Activated CD8-positive, alpha-beta memory T cell treated with anti-CD3 and anti-CD28 coated beads for 36 hours (primary cell): ENCODE measurements at regions not wholly inside any gene's neighbourhood (a gene's known extent, or its start where the extent isn't known, plus 50 kb on each side); places are given as distances from the start of the nearest gene placed in this dataset.

Experiments used
- CTCF ChIA-PET: fragments of 350-600 bp; sonication (Branson Sonifier 250); formaldehyde crosslinking; loops from one replicate; lab custom pipeline; 2021; ENCODE audit warnings: antibody characterized with exemption; lab: Charles Lee
- POLR2A ChIA-PET: fragments of 350-600 bp; sonication (Branson Sonifier 250); formaldehyde crosslinking; loops from one replicate; lab custom pipeline; 2021; ENCODE audit warnings: antibody characterized with exemption; lab: Charles Lee

DNA sequence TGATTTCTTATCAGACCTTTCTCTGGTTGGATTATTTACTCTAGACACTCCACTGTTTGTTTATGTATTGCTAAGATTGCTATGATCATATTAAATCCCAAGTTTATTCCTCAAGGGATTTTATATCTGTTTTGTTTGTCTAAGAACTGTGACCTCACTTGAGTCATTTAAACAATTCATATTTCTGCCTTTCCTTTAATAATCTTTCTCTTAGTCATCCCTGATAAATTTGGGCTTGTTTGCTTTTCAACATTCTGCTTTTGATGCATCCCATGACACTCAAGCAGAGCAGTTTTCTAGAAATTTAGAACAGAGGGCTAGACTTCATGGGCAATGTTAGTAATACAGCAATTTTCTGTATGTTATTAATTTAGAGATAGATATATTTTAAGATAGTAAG, 231.6 kb upstream of the TNC start:
- ChIA-PET POLR2A (interaction anchor here (0.6 kb wide), 1 partner anchor 142 kb away, joined by 3 read pairs; no protein-coding TSS in a partner anchor), CTCF (no interaction called here)

DNA sequence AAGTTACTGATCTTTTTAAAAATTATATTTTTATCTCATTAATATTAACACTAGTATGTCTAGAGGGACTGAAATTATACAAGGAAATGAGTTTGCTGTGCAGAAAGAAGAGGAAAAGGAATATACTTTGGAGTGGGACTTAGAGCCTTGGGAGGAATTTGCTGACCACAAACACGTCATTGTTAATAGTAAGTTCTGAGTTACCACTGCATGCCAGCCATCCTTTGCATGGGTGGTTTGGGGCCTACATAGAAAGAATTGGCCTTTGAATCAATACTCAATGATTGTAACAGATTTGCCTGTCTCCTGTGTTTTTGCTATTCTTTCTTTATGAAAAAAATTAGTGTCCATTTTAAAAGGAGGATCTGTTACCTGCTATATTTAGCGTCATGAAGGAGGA, 232.6 kb upstream of the TNC start:
- ChIA-PET POLR2A (no interaction called here), CTCF (no interaction called here)

DNA sequence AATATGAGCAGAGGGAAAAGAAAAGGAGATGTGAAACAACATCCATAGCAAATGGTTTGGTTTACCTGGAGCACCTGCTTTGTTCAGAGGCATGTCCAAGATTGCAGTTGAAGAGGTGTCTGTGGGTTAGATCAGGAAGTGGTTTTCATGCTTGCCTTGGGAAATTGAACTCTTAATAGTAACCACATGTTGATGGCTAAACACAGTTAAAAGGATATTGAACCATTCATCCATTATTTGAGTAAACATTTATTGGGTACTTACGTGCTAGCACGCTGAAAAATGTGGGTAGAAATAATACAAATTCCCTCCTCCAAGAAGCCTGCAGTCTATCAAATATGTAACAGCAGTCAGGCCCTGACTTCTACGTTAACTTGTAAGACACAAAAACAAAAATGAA, 235.7 kb upstream of the TNC start:
- ChIA-PET CTCF (no interaction called here), POLR2A (no interaction called here)

DNA sequence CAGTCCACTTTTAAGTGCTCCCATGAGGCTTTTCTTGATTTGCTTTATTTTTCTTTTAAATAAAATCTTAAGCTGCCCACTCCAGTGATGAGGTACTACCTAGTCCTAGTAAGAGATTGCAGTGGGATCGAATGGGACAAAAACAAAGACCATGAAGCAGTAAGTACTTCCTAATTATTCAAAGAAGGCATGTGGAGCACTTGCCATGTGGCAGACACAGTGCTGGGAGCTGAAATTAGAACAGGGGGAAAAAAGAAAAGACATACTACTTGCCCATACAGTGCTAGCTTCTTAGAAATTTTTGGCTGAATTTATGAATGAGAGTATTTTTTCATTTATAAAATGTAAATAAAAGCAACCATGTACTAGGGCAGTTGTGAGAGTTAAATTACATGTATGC, 239.9 kb upstream of the TNC start:
- POLR2A ChIA-PET = no interaction called here
- CTCF ChIA-PET = no interaction called here

DNA sequence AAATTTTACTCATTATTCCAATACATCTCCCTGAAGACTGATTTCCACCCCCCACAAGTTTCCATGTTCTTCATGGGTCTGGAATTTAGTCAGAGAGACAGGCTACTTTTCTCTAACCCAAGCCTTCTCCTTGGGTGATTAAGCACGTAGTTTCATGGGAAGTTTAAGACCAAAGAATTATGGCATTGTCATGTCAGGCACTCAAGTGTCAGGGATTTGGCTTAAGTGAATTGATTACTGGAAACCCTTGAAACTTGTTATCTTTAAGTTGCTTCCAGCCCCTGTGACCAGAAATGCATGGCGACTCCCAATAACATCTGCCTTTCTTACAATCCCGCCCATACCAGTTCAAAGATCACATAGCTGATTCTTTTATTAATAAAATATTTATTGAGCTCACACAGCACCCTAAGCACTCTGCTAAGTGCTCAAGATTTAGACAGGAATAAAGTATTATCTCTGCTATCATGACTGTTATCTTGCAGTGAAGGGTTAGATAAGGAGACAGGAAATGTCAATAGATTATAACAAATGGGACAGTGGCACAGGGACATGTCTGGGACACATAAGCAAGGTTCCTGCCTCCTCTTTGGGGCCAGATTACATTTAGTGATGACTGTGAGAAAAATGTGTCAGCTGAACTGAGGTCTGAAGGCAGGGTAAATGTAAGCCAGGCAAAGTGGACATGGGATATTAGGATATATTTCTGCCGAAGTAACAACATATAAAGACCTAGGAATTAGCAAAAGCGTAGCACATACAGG, 241.2 kb upstream of the TNC start:
- CTCF ChIA-PET = no interaction called here
- POLR2A ChIA-PET = no interaction called here

DNA sequence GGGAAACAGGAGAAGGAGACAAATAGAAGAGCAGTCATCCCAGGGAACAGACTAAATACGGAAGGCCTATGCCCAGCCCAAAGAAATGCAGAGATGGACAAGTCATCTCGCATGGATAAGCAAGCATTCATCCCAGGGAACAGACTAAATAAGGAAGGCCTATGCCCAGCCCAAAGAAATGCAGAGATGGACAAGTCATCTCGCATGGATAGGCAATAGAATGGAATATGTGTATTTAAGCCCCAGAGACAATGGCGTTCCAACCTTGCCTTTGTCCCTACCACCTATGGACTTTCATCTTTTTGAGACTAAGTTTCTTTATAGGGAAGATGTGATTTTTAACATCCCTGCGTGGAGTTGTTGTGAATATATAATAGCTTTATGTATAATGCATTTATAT, 242.2 kb upstream of the TNC start:
- POLR2A ChIA-PET = no interaction called here
- CTCF ChIA-PET = no interaction called here

DNA sequence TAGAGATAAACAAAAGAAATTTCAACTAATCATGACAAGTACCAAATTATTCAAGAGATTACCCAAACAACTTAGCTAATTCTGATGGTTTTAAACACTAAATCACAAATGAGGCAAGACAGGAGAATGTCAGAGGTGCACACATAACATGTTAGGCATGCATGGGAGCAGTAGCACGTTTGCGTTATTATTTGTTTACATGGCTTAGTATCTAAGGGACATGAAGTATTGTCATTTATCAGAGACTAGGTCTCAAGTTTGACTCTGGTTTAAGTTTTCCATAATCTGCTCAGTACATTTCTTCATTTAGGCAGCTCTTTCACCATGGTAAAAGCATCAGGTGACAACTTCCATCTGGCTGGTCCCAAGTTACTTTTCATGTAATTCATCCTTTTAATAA, 244.1 kb upstream of the TNC start:
- CTCF ChIA-PET = no interaction called here
- POLR2A ChIA-PET = no interaction called here

DNA sequence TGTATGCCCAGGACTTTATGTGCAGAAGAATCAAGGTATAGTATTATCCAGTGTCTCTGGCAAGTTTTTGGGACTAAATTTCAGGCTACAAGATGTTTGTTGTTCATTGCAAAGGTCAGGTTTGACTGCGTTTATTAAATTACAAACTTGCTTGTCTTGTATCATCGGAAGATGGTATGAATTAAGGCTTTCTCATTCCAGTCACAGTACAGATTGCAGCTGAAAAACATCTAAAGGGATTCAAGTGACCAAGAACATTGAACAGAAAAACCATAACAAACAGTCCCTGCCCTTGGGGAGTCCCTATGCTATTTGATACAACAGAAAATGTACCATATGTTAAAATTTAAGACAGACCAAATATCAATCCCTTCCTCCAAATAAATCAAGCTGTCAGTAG, 244.7 kb upstream of the TNC start:
- POLR2A ChIA-PET = no interaction called here
- CTCF ChIA-PET = no interaction called here

DNA sequence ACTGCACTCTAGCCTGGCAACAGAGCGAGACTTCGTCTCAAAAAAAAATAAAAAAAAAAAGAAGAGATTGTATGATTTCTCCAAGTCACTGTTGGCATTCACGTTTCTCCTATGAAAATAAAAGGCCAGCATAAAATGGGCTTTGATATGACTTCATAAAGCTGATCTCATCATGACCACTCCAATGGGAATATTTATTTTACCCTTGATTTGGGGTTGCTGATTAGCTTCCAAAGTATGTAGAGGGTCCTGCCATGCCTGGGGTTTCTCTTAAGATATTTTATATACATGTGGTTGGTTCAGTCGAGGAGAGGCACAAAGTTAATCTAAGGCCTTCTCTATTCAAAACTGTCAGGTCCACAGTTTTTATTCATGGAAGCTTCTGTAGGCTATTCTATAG, 247.0 kb upstream of the TNC start:
- ChIA-PET CTCF (no interaction called here), POLR2A (no interaction called here)

DNA sequence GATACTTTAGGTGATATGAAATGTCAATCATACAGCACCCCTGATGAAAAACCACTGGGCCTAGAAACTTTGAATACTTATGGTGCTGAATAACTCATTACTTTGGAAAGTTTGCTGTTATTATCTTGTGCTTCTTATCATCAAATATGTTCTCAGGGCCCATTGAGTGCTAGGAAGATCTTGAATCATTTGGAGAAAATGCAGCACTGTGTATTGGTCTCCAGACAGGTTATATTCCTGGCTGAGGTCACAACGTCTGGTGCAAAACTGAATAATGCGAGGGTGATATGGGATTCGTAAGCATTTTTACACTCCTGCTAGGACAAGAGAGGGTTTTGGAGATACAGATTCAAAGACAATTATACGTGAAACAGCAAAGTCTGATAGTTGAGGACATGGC, 249.4 kb upstream of the TNC start:
- POLR2A ChIA-PET = no interaction called here
- CTCF ChIA-PET = interaction anchor here (0.6 kb wide), 1 partner anchor 122 kb away, joined by 3 read pairs; no protein-coding TSS in a partner anchor

DNA sequence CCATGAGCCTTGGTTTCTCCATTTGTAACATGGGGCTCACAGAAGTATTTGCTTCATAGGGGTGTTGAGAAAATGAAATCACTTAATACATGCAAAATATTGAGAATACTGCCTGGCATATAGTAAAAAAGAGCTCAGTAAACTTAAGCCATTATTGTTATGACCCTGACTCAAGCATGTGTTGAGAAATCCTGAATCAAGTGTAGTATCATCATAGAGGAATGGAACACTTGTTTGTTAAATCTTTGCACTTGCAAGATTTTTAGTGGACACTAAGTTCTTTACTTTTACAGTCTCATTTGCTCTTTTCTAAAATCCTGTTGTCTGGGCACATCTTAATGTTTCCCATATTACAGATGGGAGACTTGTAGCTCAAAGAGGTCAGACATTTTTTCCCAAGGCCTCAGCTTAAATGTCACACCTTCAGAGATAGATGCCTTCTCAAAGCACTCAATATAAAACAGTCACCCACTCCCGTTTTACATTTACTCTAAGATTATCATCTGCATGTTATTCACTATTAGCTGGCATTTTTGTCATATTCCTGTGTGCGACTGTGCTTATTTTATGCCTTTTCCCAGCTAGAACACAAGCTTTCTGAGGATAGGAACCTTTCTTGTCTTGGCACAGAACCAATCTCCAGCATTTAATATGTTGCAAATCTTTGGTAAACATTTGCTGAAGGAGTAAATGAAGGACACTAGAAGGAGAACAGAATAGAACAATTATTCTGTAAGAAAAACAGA, 250.0 kb upstream of the TNC start:
- CTCF ChIA-PET = interaction anchor here (0.6 kb wide), 1 partner anchor 123 kb away, joined by 3 read pairs; no protein-coding TSS in a partner anchor
- POLR2A ChIA-PET = no interaction called here

DNA sequence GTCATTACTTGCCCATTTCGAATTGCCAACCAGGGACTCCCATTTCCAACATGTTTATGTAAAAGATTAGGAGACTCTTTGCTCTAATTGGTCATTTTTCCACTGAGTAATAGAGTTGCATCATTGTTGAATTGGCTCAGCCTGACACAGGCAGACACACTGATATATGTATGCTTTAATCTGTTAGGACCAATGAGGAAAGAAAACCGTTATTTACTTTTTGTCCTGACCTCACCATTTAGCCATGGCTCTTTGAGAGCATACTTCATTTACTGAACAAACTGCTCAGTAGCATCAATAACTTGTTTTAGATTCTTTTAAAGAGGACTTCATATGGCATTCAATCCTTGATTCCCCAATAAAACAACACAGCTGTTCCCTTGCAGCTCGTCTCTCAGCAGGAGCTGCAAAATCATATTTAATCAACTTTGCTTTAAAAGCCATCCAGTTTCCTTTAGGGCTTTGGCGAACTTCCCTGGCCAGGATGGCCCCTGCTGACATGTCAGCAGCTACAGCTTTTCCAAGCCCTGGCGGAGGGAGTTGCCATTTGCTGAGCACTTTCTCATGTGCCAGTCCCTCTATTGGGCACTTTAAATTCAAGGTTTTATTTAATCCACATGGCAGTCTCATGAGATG, 251.5 kb upstream of the TNC start:
- ChIA-PET POLR2A (no interaction called here), CTCF (no interaction called here)

DNA sequence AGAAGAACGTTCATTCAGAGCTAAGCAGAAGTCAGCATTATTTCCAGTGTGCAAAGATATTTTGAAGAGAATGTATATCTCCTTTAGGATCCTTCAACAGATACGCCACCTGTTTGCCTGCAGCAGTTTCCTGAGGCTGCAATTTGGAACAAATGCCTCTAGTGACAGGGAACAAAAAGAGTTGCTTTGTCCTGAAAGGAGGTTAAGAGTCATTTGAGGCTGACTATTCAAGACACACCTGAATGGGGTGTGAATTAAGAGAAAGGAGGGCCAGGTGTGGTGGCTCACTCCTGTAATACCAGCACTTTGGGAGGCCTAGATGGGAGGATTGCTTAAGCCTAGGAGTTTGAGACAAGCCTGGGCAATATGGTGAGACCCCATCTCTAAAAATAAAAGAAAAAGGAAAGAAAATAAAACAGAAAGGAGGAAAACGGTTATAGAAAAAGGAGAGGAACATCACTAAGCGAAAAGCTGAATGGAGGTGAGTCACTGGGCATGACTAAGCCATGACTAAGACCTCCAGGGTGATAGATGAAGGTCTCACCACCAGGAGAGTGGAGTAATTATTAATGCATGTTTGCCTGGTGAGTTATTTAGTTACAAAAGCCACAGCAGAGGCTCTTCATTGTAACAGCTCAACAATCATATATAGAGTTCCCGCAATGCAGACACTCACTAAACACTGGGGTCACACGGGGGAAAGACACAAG, 255.2 kb upstream of the TNC start:
- ChIA-PET CTCF (no interaction called here), POLR2A (no interaction called here)

DNA sequence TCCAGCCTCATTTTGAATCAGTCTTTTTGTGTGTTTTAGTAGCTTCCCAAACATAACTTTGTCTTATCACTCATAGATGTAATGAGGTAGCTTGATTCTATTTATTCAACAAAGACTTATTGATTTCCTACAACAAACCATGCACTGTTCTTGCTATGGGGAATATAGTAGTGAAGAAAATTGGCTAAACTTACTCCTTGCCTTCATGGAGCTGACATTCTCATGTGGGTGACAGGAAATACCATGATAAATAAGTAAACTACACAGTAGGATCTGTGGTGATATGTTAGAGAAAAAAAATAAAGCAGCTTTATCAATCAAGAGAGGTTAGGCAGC, 255.7 kb upstream of the TNC start:
- CTCF ChIA-PET = no interaction called here
- POLR2A ChIA-PET = no interaction called here

DNA sequence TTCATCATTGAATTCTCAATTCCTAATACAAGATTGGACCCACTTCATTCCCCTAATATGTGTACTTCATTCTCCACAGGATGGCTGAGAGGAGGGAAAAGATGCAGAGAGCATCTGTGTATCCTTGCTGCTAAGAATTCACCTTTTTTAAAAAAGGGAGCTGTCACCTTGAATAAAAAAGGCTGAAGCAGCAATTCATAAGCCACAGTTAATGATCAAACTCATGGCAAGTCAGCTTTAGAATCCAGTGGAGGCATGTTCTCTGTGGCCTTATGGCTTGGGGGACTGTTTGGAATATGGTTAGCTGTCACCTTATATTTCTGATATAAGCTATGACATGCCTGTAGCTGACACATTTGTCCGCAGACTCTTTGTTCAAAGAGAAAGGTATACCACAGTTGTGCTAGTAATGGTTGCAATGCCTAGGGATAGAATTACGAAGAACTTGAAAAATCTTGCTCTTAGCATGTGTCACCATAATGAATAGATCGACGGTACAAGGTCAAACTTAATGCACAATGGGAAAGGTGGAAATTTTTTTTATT, 256.8 kb upstream of the TNC start:
- POLR2A ChIA-PET = no interaction called here
- CTCF ChIA-PET = no interaction called here

DNA sequence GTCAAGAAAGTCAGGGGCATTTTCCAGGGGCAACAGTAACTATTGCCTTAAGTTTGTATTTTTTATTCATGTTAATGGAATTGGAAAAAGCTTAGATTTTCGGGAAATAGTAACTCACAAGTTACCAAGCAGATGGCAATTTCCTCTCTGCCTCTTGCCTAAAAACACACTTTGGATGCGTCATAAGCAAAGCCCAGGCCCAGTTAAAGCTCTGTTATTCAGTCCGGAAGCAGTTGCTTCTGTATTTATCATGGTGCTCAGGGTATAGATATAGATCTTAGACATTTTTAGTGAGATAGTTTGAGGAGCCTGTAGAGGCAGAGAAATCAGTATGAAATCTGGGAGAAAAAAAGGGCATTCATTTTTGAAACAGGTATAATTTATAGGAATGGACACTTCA, 260.3 kb upstream of the TNC start:
- ChIA-PET CTCF (no interaction called here), POLR2A (no interaction called here)

DNA sequence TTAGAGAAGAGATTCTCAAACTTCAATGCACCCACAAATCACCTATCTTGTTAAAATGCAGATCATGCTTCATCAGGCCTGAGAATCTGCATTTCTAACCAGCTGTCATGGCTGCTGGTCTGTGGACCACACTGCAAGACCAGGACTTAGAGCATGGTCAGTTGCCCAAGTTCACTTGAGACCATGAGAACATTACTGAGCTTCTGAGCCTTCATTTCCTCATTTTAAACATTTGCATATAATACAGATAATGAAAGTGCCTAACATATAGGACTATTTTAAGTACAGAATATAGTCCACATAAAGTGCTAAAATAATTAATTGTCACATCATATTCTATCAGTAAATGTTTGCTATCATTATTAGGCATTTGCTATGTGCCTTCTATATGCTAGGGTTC, 260.8 kb upstream of the TNC start:
- CTCF ChIA-PET = no interaction called here
- POLR2A ChIA-PET = no interaction called here

DNA sequence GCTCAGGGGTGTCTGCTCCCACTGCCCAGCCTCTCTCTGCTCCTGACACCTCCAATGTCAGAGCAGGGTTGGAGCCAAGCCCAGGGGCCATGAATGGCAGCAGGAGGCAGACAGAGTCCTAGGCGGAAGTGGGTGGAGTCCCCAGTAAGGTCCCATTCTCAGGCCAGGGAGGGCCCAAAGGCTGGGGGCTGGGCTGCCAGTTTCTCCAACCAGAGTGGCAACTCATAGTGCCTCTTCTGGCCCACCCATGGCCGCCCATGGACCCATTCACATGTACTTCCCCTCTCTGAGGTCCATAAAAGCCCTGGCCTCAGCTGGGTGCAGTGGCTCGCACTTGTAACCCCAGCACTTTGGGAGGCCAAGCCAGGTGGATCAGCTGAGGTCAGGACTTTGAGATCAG, 261.8 kb upstream of the TNC start:
- ChIA-PET CTCF (no interaction called here), POLR2A (no interaction called here)

DNA sequence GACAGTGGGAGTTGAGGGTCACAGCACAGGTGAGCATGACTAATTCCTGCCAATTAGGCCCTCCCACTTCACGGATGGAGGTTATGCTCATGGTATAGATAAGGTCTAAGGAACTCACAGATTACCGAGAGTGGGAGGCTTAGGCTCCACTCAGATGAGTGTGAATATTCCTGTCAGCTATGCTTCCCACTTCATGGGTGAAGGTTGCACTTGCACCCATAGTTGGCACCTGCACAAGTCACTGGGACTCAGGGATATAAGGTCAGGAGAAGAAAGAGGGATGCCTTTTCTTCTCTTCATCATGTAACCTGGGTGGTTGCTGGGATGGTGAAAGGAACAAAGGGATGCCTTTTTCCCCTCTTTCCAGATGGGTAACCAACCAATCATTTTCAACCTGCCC, 264.9 kb upstream of the TNC start:
- ChIA-PET POLR2A (no interaction called here), CTCF (no interaction called here)
